Caco-2 (cell line): ENCODE measurements at regions not wholly inside any gene's neighbourhood (a gene's known extent, or its start where the extent isn't known, plus 50 kb on each side); places are given as distances from the start of the nearest gene placed in this dataset.

ENCODE experiments used
- BruUV-seq: library from RNA; stranded (reverse); fragments of 400-500 nt; replicated peaks from 2 replicates; lab custom pipeline; 2021; lab: Mats Ljungman, UMichigan
- CTCF ChIA-PET: fragments of 300-600 bp; sonication (Branson Sonifier 250); formaldehyde crosslinking; loops from one replicate; lab custom pipeline; 2022; ENCODE audit warnings: antibody characterized with exemption; lab: Charles Lee
- POLR2A ChIA-PET: fragments of 300-600 bp; sonication (Branson Sonifier 250); formaldehyde crosslinking; loops from one replicate; lab custom pipeline; 2022; ENCODE audit warnings: antibody characterized with exemption; lab: Charles Lee
- DNase-seq, 2 experiments: peaks; one replicate each; pipeline versions ENCODE4 v3.0.0 to v3.0.0-alpha.2; 2020 to 2022
- H3K27me3 ChIP-seq: replicated peaks from 2 replicates; pipeline ENCODE4 v1.6.0; 2011; ENCODE audit warnings: low read length; ENCODE audit not compliant: control insufficient read depth, insufficient read depth
- H3K36me3 ChIP-seq: 2 replicates; pipeline ENCODE4 v1.5.1; 2011; ENCODE audit warnings: low read length; ENCODE audit not compliant: control insufficient read depth, insufficient read depth
- H3K4me1 ChIP-seq: fragments of 250-450 bp; sonication (Bioruptor Pico); 2 replicates; pipeline ENCODE4 v1.5.1; 2020; ENCODE audit warnings: mild to moderate bottlenecking
- H3K4me3 ChIP-seq: 2 replicates; pipeline ENCODE4 v1.5.1; 2011; ENCODE audit warnings: low read depth, mild to moderate bottlenecking, control low read depth, low read length
- H3K9me3 ChIP-seq: fragments of 250-450 bp; sonication (Bioruptor Pico); 2 replicates; pipeline ENCODE4 v1.5.1; 2020; ENCODE audit warnings: mild to moderate bottlenecking, moderate library complexity
- H3K27ac Mint-ChIP-seq: one replicate; pipeline ENCODE4 v1.8.0; 2022; ENCODE audit warnings: mixed read lengths; ENCODE audit not compliant: unreplicated experiment
- H3K27me3 Mint-ChIP-seq: one replicate; pipeline ENCODE4 v1.8.0; 2022; ENCODE audit warnings: mixed read lengths; ENCODE audit not compliant: insufficient read depth, unreplicated experiment
- H3K36me3 Mint-ChIP-seq: one replicate; pipeline ENCODE4 v1.8.0; 2022; ENCODE audit warnings: mild to moderate bottlenecking, mixed read lengths; ENCODE audit not compliant: insufficient read depth, unreplicated experiment
- H3K4me1 Mint-ChIP-seq: one replicate; pipeline ENCODE4 v1.8.0; 2022; ENCODE audit warnings: low read depth, mixed read lengths; ENCODE audit not compliant: unreplicated experiment
- H3K4me3 Mint-ChIP-seq: one replicate; pipeline ENCODE4 v1.8.0; 2022; ENCODE audit warnings: mild to moderate bottlenecking, moderate library complexity, mixed read lengths; ENCODE audit not compliant: unreplicated experiment
- H3K9me3 Mint-ChIP-seq: one replicate; pipeline ENCODE4 v1.8.0; 2022; ENCODE audit warnings: mixed read lengths; ENCODE audit not compliant: unreplicated experiment
- intact Hi-C: fragments of 100-400 bp; cut with micrococcal nuclease; formaldehyde crosslinking; loops from one replicate; pipeline ENCODE4 v1.10.0; 2022; ENCODE audit not compliant: unreplicated experiment
- TF ChIP-seq, protein P1 (sequence below), 2 experiments: fragments of 200-600 bp in 1 of 2; IDR thresholded peaks; 1 replicate in 1 of 2; 2 replicates in 1 of 2; pipeline versions ENCODE4 v1.5.1 to v1.8.0; 2011 to 2022; ENCODE audit warnings: antibody characterized with exemption in 1 of 2, control low read depth in 1 of 2, inconsistent platforms in 1 of 2, low read depth in 1 of 2, low read length in 1 of 2, mild to moderate bottlenecking in 1 of 2, moderate library complexity in 1 of 2; ENCODE audit not compliant: insufficient read depth in 1 of 2, severe bottlenecking in 1 of 2, unreplicated experiment in 1 of 2

DNA sequence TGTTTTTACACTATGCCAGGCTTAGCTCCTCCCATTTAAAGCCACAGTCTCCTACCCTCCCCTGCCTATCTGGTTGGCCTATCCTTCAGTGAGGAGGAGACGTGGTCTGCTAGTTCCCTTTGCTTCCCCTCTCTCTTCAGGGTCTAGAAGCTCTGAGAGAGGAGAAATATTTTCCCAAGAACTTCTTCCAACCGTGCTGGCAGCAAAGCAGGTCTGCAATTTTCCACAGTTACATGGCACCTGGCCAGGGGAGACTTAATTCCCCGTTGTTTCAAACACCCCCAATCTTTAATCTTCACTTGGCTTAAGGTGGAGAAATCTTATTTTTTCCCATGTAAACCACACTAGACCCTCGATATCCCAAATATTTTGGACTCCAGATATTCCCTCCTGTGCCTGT lies 149.5 kb upstream of the MCTP2 start:
- Histone ChIP-seq H3K36me3 (no peaks in the 10 kb centered on the region), H3K9me3 (no peaks in the 10 kb centered on the region), H3K4me3 (no peak overlapping the region), H3K4me1 (no peaks in the 10 kb centered on the region), H3K27me3 (no peaks in the 10 kb centered on the region)
- peaks cover 6% of the 10 kb centered on the region for H3K4me1 Mint-ChIP-seq
- DNase-seq = no peak
- H3K27ac Mint-ChIP-seq = no peak overlapping the region
- BruUV-seq = no TSS peak
- H3K4me3 Mint-ChIP-seq = no peak overlapping the region
- H3K9me3 Mint-ChIP-seq = no peaks in the 10 kb centered on the region
- ChIA-PET POLR2A (no interaction called here), CTCF (no interaction called here)
- intact Hi-C loops = no loop called here
- TF ChIP-seq, protein P1, sequence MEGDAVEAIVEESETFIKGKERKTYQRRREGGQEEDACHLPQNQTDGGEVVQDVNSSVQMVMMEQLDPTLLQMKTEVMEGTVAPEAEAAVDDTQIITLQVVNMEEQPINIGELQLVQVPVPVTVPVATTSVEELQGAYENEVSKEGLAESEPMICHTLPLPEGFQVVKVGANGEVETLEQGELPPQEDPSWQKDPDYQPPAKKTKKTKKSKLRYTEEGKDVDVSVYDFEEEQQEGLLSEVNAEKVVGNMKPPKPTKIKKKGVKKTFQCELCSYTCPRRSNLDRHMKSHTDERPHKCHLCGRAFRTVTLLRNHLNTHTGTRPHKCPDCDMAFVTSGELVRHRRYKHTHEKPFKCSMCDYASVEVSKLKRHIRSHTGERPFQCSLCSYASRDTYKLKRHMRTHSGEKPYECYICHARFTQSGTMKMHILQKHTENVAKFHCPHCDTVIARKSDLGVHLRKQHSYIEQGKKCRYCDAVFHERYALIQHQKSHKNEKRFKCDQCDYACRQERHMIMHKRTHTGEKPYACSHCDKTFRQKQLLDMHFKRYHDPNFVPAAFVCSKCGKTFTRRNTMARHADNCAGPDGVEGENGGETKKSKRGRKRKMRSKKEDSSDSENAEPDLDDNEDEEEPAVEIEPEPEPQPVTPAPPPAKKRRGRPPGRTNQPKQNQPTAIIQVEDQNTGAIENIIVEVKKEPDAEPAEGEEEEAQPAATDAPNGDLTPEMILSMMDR (IDR thresholded peaks at IDR 0.05; ENCODE audit: insufficient read depth in 1 of 2, low read depth in 1 of 2, low read length in 1 of 2, severe bottlenecking in 1 of 2, unreplicated experiment in 1 of 2) = no peak
- H3K36me3 Mint-ChIP-seq = no peaks in the 10 kb centered on the region
- H3K27me3 Mint-ChIP-seq = no peaks in the 10 kb centered on the region

GRCh38 chr15:94080989-94081605 lies 150.3 kb upstream of the MCTP2 start:
- no TSS peak for BruUV-seq
- CTCF ChIA-PET = no interaction called here
- no peak overlapping the region for H3K4me3 Mint-ChIP-seq
- DNase-seq = no peak
- TF ChIP-seq, protein P1 (IDR thresholded peaks at IDR 0.05; ENCODE audit: insufficient read depth in 1 of 2, low read depth in 1 of 2, low read length in 1 of 2, severe bottlenecking in 1 of 2, unreplicated experiment in 1 of 2) = no peak
- no peaks in the 10 kb centered on the region for H3K27me3 Mint-ChIP-seq
- Histone ChIP-seq H3K4me1 (no peaks in the 10 kb centered on the region), H3K9me3 (no peaks in the 10 kb centered on the region), H3K36me3 (no peaks in the 10 kb centered on the region), H3K4me3 (no peak overlapping the region), H3K27me3 (no peaks in the 10 kb centered on the region)
- no peak overlapping the region for H3K27ac Mint-ChIP-seq
- intact Hi-C loops = no loop called here
- peaks cover 8% of the 10 kb centered on the region for H3K4me1 Mint-ChIP-seq
- H3K36me3 Mint-ChIP-seq = no peaks in the 10 kb centered on the region
- POLR2A ChIA-PET = no interaction called here
- H3K9me3 Mint-ChIP-seq = no peaks in the 10 kb centered on the region

- H3K27me3 Mint-ChIP-seq = no peaks in the 10 kb centered on the region
- POLR2A ChIA-PET = no interaction called here
- H3K36me3 Mint-ChIP-seq = no peaks in the 10 kb centered on the region
Measured at GRCh38 chr15:94080416-94080815, 150.9 kb upstream of the MCTP2 start.

More at GRCh38 chr15:94080416-94080815, 150.9 kb upstream of the MCTP2 start:
- no TSS peak for BruUV-seq
- H3K4me1 ChIP-seq = no peaks in the 10 kb centered on the region
- CTCF ChIA-PET = interaction anchor here (0.7 kb wide), 1 partner anchor 238 kb away, joined by 3 read pairs; no protein-coding TSS in a partner anchor
- Mint-ChIP-seq H3K4me3 (no peak overlapping the region), H3K27ac (no peak overlapping the region), H3K9me3 (no peaks in the 10 kb centered on the region), H3K4me1 (peaks cover 13% of the 10 kb centered on the region)
- H3K36me3 ChIP-seq = no peaks in the 10 kb centered on the region
- no peak overlapping the region for H3K4me3 ChIP-seq
- intact Hi-C loops = no loop called here
- TF ChIP-seq, protein P1 (IDR thresholded peaks at IDR 0.05; ENCODE audit: insufficient read depth in 1 of 2, low read depth in 1 of 2, low read length in 1 of 2, severe bottlenecking in 1 of 2, unreplicated experiment in 1 of 2) = no peak
- H3K9me3 ChIP-seq = no peaks in the 10 kb centered on the region
- H3K27me3 ChIP-seq = no peaks in the 10 kb centered on the region
- DNase-seq = no peak
